ENCODE measurements at regions not wholly inside any gene's neighbourhood (a gene's known extent, or its start where the extent isn't known, plus 50 kb on each side); places are given as distances from the start of the nearest gene placed in this dataset.
"Not testable (repeated sequence)": the region's sequence is repeated elsewhere in the genome, so short reads cannot be mapped to it uniquely, and the experiment has no call there.

DNA sequence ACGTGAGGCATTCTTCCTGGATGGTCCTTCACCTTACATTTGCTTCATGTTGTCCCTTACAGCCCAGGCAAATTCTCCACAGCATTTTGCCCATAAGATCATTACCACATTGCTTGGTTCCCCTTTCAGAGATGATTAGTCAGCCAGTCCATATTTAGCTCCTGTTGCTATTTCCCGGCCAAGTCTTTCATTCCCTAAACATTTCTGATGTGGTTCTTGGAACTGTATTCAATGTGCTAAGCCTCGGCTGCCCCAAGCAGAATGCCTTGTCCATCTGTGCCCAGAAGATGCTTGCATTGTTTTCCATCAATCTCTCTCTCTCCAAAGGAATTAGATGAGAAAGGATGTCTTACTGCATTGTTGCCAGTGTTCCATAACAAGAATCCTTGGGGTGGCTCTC, 420.9 kb upstream of the CAMK1G start:
- DNase-seq (ENCODE audit: low read depth, low spot score), result no peak

DNA sequence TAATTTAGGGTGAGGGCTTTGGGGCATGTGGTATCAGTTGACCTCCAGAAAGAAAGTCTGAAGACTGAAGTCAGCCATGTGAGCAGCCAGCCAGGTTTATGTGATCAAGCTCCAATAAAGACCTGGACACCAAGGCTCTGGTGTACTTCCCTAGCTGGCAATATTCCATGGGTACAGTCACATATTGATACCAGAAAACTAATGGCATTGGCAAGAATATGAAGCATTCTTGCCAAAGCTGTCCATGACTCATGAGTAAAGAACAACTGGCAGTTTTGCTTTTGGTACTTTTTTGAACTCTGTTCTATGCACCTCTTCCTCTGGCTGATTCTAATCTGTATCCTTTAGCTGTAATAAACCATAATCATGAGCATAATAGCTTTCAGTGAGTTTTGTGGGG, 415.3 kb upstream of the CAMK1G start:
- no peak for DNase-seq (ENCODE audit: low read depth, low spot score)

DNA sequence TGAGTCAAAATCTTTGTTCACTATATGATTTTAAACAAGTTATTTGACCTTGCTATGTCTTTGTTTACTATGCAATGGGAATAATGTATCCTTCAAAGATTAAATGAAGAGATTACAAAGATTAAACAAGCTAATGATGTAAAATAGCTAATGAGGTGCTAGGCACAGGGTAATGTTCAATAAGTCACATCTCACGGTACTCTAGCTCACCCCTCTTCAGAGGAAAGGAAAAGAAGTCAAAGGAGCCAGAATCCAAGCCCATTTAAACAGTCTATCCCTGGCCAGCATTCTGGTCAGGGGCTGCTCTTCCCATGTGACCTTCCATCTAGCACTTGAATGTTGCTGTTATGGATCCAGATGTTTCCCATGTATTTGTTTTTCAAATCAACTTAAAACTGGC, 412.4 kb upstream of the CAMK1G start:
- DNase-seq (ENCODE audit: low read depth, low spot score), result no peak

- no peak for DNase-seq (ENCODE audit: low read depth, low spot score)
Measured at GRCh38 chr1:209172286-209172685, 411.2 kb upstream of the CAMK1G start.

DNA sequence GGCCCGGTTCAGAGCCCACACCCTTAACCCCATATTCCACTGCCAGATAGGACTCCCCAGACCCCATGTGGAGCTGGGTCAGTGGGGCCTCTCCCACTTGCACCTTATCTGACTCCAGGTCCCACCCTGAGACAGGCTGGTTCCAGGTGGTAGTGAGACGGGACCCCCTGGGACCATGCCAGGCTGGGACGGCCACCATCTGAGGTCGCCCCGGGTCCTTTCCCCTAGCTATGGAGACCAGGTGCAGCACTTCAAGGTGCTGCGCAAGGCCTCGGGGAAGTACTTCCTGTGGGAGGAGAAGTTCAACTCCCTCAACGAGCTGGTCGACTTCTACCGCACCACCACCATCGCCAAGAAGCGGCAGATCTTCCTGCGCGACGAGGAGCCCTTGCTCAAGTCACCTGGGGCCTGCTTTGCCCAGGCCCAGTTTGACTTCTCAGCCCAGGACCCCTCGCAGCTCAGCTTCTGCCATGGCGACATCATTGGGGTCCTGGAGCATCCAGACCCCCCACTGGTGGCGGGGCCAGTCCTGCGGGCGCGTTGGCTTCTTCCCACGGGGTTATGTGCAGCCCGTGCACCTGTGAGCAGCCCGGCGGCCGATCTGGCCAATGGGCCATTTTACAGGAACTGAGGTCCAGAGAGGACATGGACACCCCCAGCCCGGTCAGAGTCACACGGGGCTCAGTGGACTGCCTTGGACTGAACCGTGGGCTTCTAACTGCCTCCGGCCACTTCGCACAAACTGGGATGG, 410.5 kb upstream of the CAMK1G start:
- DNase-seq (ENCODE audit: low read depth, low spot score), result not testable (repeated sequence)

GRCh38 chr1:209173796-209174195, 409.7 kb upstream of the CAMK1G start:
- not testable (repeated sequence) for DNase-seq (ENCODE audit: low read depth, low spot score)

DNA sequence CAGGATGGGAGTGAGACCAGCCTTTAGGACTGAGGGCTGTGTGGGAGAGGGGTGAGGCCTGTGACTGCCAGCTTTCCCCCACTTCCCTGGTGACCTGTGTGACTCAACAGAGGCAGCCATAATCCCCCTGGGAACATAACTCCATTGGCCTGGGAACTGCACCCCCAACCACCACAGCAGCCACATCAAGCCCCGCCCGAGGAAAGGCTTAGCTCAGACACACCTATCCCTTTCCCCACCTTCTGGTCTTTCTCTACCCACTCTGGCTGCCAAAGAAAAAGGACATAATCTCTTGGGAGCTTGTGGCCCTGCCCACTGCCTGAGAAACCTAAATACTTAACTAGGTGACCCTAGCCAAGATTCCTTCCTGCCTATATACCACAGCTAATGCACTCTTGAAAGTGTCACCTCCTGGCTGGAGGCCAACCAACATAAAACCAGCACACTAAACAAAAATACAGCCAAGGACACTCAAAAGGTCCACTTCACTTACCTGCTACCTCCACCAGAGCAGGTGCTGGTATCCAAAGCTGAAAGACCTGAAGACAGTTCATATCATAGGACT, 406.6 kb upstream of the CAMK1G start:
- DNase-seq (ENCODE audit: low read depth, low spot score), result no peak

DNA sequence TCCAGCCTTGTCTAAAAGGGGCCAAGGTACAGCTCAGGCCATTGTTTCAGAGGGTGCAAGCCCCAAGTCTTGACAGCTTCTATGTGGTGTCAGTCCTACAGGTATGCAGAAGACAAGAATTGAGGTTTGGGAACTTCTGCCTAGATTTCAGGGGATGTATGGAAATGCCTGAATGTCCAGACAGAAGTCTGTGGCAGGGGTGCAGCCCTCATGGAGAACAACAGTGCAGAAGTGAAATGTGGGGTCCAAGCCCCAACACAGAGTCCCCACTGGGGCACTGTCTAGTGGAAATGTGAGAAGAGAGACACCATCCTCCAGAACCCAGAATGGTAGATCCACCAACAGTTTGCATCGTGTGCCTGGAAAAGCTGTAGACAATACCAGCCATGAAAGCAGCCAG, 400.3 kb upstream of the CAMK1G start:
- DNase-seq (ENCODE audit: low read depth, low spot score), result no peak

DNA sequence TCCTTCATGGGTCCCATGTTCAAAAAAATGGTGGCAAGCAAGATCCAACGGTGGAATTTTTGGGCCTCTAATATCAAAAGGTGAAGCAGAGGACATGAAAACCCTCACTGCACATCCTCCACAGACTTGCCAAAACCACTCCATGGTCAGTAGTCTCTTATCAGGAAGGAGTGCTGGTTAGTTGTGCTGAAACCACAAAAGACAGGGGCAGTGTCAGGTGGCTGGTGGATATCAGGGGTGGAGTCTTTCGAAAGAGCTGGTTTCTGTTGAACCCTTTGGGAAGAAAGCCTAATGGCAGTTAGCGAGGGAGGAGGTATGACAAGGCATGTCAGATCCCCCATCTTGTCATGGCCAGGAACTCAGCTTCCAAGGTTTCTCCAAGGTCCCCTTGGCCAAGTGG, 395.9 kb upstream of the CAMK1G start:
- DNase-seq (ENCODE audit: low read depth, low spot score), result no peak

DNA sequence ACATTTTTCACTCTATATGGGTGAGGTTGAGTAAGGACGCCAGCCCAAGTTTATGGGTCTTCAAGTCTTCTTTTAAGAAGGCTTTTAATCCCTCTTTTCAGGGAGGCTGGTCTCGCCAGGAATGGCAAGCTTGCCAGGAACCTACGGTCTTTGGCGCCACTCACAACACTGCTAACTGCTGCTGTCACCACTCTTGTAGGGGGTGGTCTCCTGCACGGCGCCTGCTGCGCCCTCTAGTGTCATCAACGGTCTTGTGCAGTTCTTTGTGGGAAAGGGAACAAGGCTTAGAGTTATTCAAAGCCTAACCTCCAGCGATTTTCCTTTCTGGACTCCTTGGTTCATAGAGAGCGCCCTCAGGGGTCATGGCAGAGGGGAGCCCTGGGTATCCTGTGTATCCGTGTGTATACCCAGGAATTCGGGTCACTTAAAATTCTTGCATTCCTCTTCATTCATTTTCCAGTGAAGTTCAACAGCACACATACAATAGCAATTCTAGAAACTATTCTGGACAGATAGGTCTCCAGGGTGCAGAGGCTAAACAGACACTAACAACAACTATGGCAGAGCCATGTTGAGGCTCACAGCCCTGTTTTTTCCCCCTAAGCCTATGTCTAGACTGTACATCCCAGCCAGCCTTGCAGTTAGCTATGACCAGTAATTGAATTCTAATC, 392.8 kb upstream of the CAMK1G start:
- no peak for DNase-seq (ENCODE audit: low read depth, low spot score)

DNA sequence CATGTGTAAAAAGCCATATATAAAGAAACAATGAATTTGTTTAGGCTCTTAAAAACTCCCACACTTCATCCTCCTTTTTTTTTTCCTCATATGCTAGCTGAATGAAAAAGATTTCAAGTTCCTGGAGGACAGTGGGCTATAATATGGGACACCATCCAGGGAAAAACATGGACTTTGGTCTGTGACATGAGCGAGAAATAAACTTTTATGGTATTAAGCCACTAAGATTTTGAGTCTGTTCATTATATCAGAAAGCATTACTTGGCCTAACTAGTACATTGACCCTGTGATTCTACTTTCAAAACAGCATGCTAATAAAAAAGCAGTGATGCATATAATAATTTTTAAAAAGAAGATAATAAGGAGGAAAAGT, 392.3 kb upstream of the CAMK1G start:
- DNase-seq (ENCODE audit: low read depth, low spot score), result no peak

- no peak for DNase-seq (ENCODE audit: low read depth, low spot score)
Measured at GRCh38 chr1:209196140-209196539, 387.4 kb upstream of the CAMK1G start.

DNA sequence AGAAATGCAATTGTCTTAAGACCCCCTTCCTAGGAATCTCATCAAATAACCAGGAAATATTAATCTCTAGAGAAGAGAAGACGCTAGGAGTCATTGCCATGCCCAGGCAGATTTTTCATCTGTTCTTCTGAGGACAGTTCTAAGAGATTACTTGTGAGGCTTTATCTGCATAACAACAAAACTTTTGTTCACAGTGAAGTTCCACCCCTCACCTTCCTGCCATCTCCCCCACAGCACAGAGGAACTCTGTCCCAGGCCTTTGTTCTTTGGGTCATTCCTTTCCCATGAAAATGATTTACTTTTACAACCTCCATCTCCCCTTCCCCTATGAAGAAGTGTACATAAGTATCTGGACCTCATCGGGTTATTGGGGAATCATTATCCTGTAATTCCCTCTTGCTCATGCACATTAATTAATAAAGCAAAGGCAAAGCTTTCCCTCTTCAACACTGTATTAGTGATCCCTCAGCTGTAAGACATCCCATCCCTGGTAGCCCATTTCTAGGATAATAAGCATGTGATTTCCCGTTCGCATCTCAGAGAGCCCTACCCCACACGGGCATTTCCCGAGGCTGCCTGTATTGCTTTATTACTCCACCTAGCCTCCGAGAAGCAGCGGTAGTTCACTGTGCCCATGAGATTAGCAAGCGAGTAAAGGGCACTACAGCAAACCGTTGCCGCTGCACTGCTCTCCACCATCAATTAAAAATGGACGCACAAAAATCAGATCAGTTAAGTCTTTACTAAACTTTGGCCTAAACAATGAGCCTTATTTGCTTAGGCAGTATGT, 384.4 kb upstream of the CAMK1G start:
- no peak for DNase-seq (ENCODE audit: low read depth, low spot score)

- DNase-seq (ENCODE audit: low read depth, low spot score), result no peak
Measured at GRCh38 chr1:209199822-209200221, 383.7 kb upstream of the CAMK1G start.

- not testable (repeated sequence) for DNase-seq (ENCODE audit: low read depth, low spot score)
Measured at GRCh38 chr1:209202321-209202720, 381.2 kb upstream of the CAMK1G start.

- no peak for DNase-seq (ENCODE audit: low read depth, low spot score)
Measured at GRCh38 chr1:209202830-209203532, 380.5 kb upstream of the CAMK1G start.

DNA sequence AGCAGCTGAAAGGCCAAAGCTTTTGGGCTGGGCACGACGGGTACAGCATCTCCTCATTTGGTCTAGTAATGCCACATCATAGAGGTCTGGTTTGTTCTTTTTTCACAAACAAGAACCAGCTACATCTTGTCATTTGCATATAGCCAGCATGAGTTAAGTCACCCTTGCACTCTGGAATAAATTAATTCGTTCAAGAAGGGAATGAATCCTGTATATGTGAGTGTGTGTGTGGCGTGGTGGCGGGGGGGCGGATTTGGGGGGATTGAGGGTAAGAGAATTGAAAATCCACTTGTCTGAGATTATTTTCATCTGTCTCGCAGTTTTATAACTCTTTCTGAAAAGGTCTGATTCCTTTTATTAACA, 380.0 kb upstream of the CAMK1G start:
- DNase-seq (ENCODE audit: low read depth, low spot score), result no peak

DNA sequence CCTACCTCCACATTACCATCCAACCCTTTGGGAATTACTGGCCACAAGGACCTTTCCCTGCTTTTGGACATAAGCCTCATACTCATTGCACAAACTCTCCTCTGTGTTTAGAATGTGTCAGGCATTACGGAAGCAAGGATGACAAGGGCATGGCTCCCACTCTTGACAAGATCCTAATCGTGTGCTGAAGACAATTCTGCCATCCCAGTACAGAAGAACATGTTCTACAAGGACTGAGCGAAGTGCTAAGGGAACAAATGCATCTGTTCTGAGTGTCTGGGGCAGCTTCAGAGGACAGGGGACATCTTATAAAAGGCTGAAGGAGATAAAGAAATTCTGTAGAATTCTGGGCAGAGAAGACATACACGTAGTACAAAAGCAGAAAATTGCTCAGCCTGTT, 378.5 kb upstream of the CAMK1G start:
- DNase-seq (ENCODE audit: low read depth, low spot score), result no peak

GRCh38 chr1:209207126-209207700, 376.3 kb upstream of the CAMK1G start:
- no peak for DNase-seq (ENCODE audit: low read depth, low spot score)

DNA sequence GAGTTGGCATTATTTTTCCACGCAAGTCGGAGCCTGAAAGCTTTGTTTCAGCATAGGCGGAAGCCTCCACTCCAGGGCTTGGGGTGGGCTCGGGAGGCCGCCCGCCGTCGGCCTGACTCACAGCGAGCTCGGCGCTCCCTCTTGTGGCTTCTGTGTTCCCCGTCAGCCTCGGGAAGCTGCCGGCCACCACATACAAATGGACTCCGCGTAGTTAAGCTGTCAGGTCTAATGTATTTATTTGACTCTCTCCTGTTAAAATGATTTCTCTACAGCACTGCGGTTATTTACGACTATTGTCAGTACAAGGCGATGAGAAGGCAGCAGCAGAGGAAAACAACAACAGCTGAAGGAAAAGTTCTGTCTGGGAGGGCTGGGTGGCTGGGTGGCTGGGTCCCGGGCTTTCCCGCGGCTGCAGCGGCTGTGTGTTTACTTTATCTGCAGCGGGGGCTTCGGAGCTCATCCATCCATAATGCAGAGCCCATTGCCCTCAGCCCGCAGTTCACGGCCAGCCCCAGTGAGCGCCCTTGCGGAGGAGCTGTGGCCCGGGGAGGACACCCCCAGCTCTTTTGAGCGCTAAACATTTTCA, 375.7 kb upstream of the CAMK1G start:
- no peak for DNase-seq (ENCODE audit: low read depth, low spot score)

- no peak for DNase-seq (ENCODE audit: low read depth, low spot score)
Measured at GRCh38 chr1:209208648-209209047, 374.9 kb upstream of the CAMK1G start.

All from activated naive CD8-positive, alpha-beta T cell treated with anti-CD3 and anti-CD28 coated beads, Interleukin-2, amount 50 U/mL, for 16 hours (primary cell).